Endothelial cell of umbilical vein (primary cell): ENCODE measurements at regions not wholly inside any gene's neighbourhood (a gene's known extent, or its start where the extent isn't known, plus 50 kb on each side); places are given as distances from the start of the nearest gene placed in this dataset.

Experiments used
- BruUV-seq: library from RNA; stranded (reverse); fragments of 400-500 nt; replicated peaks from 2 replicates; lab custom pipeline; 2021; lab: Mats Ljungman, UMichigan
- CTCF ChIA-PET: fragments of 300-600, 350-600 bp; sonication (Branson Sonifier 250); formaldehyde crosslinking; loops from one replicate; lab custom pipeline; 2021; ENCODE audit warnings: antibody characterized with exemption, inconsistent platforms; lab: Charles Lee
- POLR2A ChIA-PET: fragments of 300-600, 350-600 bp; sonication (Branson Sonifier 250); formaldehyde crosslinking; loops from one replicate; lab custom pipeline; 2021; ENCODE audit warnings: antibody characterized with exemption, inconsistent platforms; lab: Charles Lee
- DNase-seq: peaks from one replicate; pipeline ENCODE4 v3.0.0-alpha.2; 2011; ENCODE audit warnings: low read depth, low spot score
- FAIRE-seq: peaks from 2 replicates; lab custom pipeline; 2011; peaks lifted over from hg19 to GRCh38; lab: Jason Lieb, UNC
- H2AFZ ChIP-seq: 2 replicates; pipeline ENCODE4 v1.6.0; 2012; ENCODE audit warnings: low read depth, low read length, control low read depth, inconsistent platforms
- H3K27ac ChIP-seq: 2 replicates; pipeline ENCODE4 v1.5.1; 2011; ENCODE audit warnings: low read depth, mild to moderate bottlenecking, control low read depth, low read length, moderate library complexity; ENCODE audit not compliant: insufficient read depth
- H3K27me3 ChIP-seq, 2 experiments: 2 replicates each; pipeline versions ENCODE4 v1.6.0 to v1.6.1; 2011; ENCODE audit warnings: low read length in 2 of 2, mixed read lengths in 1 of 2; ENCODE audit not compliant: control insufficient read depth in 2 of 2, insufficient read depth in 2 of 2
- H3K36me3 ChIP-seq, 2 experiments: 2 replicates in 1 of 2; 3 replicates in 1 of 2; pipeline ENCODE4 v1.5.1; 2011; ENCODE audit warnings: low read length in 2 of 2, mild to moderate bottlenecking in 1 of 2, moderate library complexity in 1 of 2; ENCODE audit not compliant: control insufficient read depth in 2 of 2, insufficient read depth in 2 of 2; ENCODE audit errors: extremely low read depth in 1 of 2
- H3K4me1 ChIP-seq: 3 replicates; pipeline ENCODE4 v1.5.1; 2011; ENCODE audit warnings: mild to moderate bottlenecking, low read length; ENCODE audit not compliant: control insufficient read depth, insufficient read depth; ENCODE audit errors: extremely low read depth
- H3K4me2 ChIP-seq: 2 replicates; pipeline ENCODE4 v1.6.1; 2011; ENCODE audit warnings: low read length, control low read depth, mixed read lengths; ENCODE audit not compliant: insufficient read depth
- H3K4me3 ChIP-seq, 3 experiments: fragments of 200-600 bp in 1 of 3; sonication (generic), shearing (Covaris generic) in 1 of 3; replicated peaks in 1 of 3; 2 replicates each; pipeline ENCODE4 v1.5.1; 2011 to 2016; ENCODE audit warnings: control low read depth in 3 of 3, low read length in 3 of 3, mild to moderate bottlenecking in 2 of 3, inconsistent platforms in 1 of 3, low read depth in 1 of 3, moderate library complexity in 1 of 3; ENCODE audit not compliant: insufficient read depth in 1 of 3
- H3K79me2 ChIP-seq: 2 replicates; pipeline ENCODE4 v1.6.0; 2012; ENCODE audit warnings: low read length, inconsistent platforms; ENCODE audit not compliant: control insufficient read depth, insufficient read depth
- H3K9ac ChIP-seq: replicated peaks from 2 replicates; pipeline ENCODE3; 2011; ENCODE audit warnings: low read length, control low read depth; ENCODE audit not compliant: insufficient read depth; ENCODE audit errors: extremely low read depth
- H3K9me1 ChIP-seq: replicated peaks from 3 replicates; pipeline ENCODE4 v1.6.0; 2011; ENCODE audit warnings: mild to moderate bottlenecking, low read length; ENCODE audit not compliant: control insufficient read depth, insufficient read depth; ENCODE audit errors: extremely low read depth
- H3K9me3 ChIP-seq: replicated peaks from 2 replicates; pipeline ENCODE4 v1.5.1; 2012; ENCODE audit warnings: low read length, inconsistent platforms; ENCODE audit not compliant: control insufficient read depth, insufficient read depth
- H4K20me1 ChIP-seq: replicated peaks from 2 replicates; pipeline ENCODE3; 2011; ENCODE audit warnings: mild to moderate bottlenecking, low read length; ENCODE audit not compliant: control insufficient read depth, insufficient read depth; ENCODE audit errors: extremely low read depth
- EZH2 ChIP-seq: IDR thresholded peaks from 2 replicates; pipeline ENCODE4 v1.6.1; 2012; ENCODE audit warnings: borderline replicate concordance, low read depth, mild to moderate bottlenecking, moderate library complexity, low read length, inconsistent platforms; ENCODE audit not compliant: severe bottlenecking
- FOS ChIP-seq: IDR thresholded peaks from 2 replicates; pipeline ENCODE4 v1.6.1; 2011; ENCODE audit warnings: mild to moderate bottlenecking, low read length, moderate library complexity, borderline replicate concordance; ENCODE audit not compliant: insufficient read depth
- GATA2 ChIP-seq: IDR thresholded peaks from 2 replicates; pipeline ENCODE4 v1.7.0; 2011; ENCODE audit warnings: low read depth, mild to moderate bottlenecking, moderate library complexity, mixed read lengths, low read length; ENCODE audit not compliant: insufficient read length, insufficient read depth
- JUN ChIP-seq: IDR thresholded peaks from 2 replicates; pipeline ENCODE4 v1.6.1; 2011; ENCODE audit warnings: borderline replicate concordance, low read depth; ENCODE audit not compliant: insufficient read length, insufficient read depth
- MAX ChIP-seq: IDR thresholded peaks from 2 replicates; pipeline ENCODE4 v1.6.1; 2011; ENCODE audit not compliant: insufficient read depth, insufficient read length
- MYC ChIP-seq: IDR thresholded peaks from one replicate; pipeline ENCODE4 v1.6.1; 2011; ENCODE audit warnings: mild to moderate bottlenecking, low read depth, low read length
- POLR2A ChIP-seq: IDR thresholded peaks from 2 replicates; pipeline ENCODE4 v1.6.1; 2012; ENCODE audit warnings: low read depth, mild to moderate bottlenecking, control low read depth, low read length
- POLR2AphosphoS5 ChIP-seq: IDR thresholded peaks from 2 replicates; pipeline ENCODE4 v1.6.1; 2012; ENCODE audit warnings: low read depth, mild to moderate bottlenecking, control low read depth, low read length, moderate library complexity; ENCODE audit not compliant: insufficient read depth
- dilution Hi-C: fragments of 300-500 bp; cut with MboI; formaldehyde crosslinking; loops from one replicate; pipeline ENCODE4 v1.15.0; 2019; ENCODE audit warnings: low sequenced_read_pairs; ENCODE audit not compliant: extremely low pct_ligation_motif_present
- intact Hi-C: fragments of 100-400 bp; cut with micrococcal nuclease; formaldehyde crosslinking; loops from one replicate; pipeline ENCODE4 v1.10.0; 2022
- TF ChIP-seq, protein P1 (sequence below), 2 donors: IDR thresholded peaks; 1 replicate in 1 of 2; 2 replicates in 1 of 2; pipeline ENCODE4 v1.5.1; 2011; ENCODE audit warnings: low read length in 2 of 2, mild to moderate bottlenecking in 2 of 2, moderate library complexity in 2 of 2, control low read depth in 1 of 2, inconsistent platforms in 1 of 2, low read depth in 1 of 2; ENCODE audit not compliant: insufficient read depth in 1 of 2; ENCODE audit errors: extremely low read depth in 1 of 2

GRCh38 chrX:99549381-99549780 is 860.7 kb downstream of the PCDH19 start:
- ChIA-PET POLR2A (no interaction called here), CTCF (no interaction called here)
- Histone ChIP-seq H3K79me2 (no peaks in the 10 kb centered on the region), H3K4me3 (no peak overlapping the region), H3K4me1 (no peaks in the 10 kb centered on the region), H3K27ac (no peak overlapping the region), H3K36me3 (no peaks in the 10 kb centered on the region), H3K9me1 (no peaks in the 10 kb centered on the region), H3K9me3 (no peaks in the 10 kb centered on the region), H3K9ac (no peak overlapping the region), H3K4me2 (no peak overlapping the region), H3K27me3 (no peaks in the 10 kb centered on the region), H4K20me1 (no peaks in the 10 kb centered on the region), H2AFZ (no peak overlapping the region)
- no peak for DNase-seq
- intact Hi-C loops, result no loop called here
- no TSS peak for BruUV-seq
- FAIRE-seq, result no peak
- dilution Hi-C loops, result no loop called here
- no peak for TF ChIP-seq EZH2
- TF ChIP-seq, protein P1, sequence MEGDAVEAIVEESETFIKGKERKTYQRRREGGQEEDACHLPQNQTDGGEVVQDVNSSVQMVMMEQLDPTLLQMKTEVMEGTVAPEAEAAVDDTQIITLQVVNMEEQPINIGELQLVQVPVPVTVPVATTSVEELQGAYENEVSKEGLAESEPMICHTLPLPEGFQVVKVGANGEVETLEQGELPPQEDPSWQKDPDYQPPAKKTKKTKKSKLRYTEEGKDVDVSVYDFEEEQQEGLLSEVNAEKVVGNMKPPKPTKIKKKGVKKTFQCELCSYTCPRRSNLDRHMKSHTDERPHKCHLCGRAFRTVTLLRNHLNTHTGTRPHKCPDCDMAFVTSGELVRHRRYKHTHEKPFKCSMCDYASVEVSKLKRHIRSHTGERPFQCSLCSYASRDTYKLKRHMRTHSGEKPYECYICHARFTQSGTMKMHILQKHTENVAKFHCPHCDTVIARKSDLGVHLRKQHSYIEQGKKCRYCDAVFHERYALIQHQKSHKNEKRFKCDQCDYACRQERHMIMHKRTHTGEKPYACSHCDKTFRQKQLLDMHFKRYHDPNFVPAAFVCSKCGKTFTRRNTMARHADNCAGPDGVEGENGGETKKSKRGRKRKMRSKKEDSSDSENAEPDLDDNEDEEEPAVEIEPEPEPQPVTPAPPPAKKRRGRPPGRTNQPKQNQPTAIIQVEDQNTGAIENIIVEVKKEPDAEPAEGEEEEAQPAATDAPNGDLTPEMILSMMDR (IDR thresholded peaks at IDR 0.05; ENCODE audit: extremely low read depth in 1 of 2, insufficient read depth in 1 of 2, low read depth in 1 of 2, low read length in 2 of 2), result no peak
- TF ChIP-seq FOS, result no peak
- no peak for TF ChIP-seq JUN
- no peak for TF ChIP-seq POLR2A
- no peak for TF ChIP-seq GATA2
- no peak for TF ChIP-seq MYC

- ChIA-PET POLR2A (no interaction called here), CTCF (no interaction called here)
- Histone ChIP-seq H3K27ac (no peak overlapping the region), H3K27me3 (no peaks in the 10 kb centered on the region), H3K9ac (no peak overlapping the region), H3K79me2 (no peaks in the 10 kb centered on the region), H3K4me3 (no peak overlapping the region), H3K4me2 (no peak overlapping the region), H3K9me1 (no peaks in the 10 kb centered on the region), H4K20me1 (no peaks in the 10 kb centered on the region), H3K9me3 (no peaks in the 10 kb centered on the region), H3K4me1 (no peaks in the 10 kb centered on the region), H2AFZ (no peak overlapping the region), H3K36me3 (no peaks in the 10 kb centered on the region)
- dilution Hi-C loops (no loop called here), intact Hi-C loops (no loop called here)
- no TSS peak for BruUV-seq
- FAIRE-seq, result no peak
- no peak for TF ChIP-seq FOS
- TF ChIP-seq POLR2AphosphoS5, result no peak
- no peak for TF ChIP-seq EZH2
- no peak for TF ChIP-seq JUN
- TF ChIP-seq MAX, result no peak
- no peak for TF ChIP-seq MYC
- no peak for TF ChIP-seq GATA2
- no peak for TF ChIP-seq POLR2A
- TF ChIP-seq, protein P1 (IDR thresholded peaks at IDR 0.05; ENCODE audit: extremely low read depth in 1 of 2, insufficient read depth in 1 of 2, low read depth in 1 of 2, low read length in 2 of 2), result no peak
- DNase-seq, result no peak
Observed at GRCh38 chrX:99522450-99522849, 887.6 kb downstream of the PCDH19 start.
